ENCODE measurements at regions not wholly inside any gene's neighbourhood (a gene's known extent, or its start where the extent isn't known, plus 50 kb on each side); places are given as distances from the start of the nearest gene placed in this dataset.
A peak's percentile ranks its signal among the peaks of the same experiment; 100 is the strongest.
"Not testable (repeated sequence)": the region's sequence is repeated elsewhere in the genome, so short reads cannot be mapped to it uniquely, and the experiment has no call there.

DNA sequence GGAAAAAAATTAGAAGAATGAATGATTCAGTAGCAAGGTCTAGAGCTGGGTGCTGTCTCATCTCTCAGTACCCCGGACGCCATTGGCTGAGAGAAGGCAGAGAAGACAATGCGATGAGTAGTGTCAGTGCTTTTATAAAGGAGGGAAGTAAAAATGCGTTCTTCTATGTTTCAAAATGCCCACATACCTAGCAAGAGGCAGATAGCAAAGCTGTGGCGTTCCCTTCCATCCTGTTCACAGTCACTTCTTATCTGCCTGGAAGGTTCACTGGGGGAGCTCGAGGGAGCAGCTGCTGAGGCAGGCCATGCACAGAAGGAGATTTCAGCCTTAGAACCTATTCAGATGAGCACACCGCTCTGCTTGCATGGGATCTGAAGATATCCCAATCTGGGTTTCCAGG is 234.0 kb downstream of the RPLP1 start:
- DNase-seq: no peak

DNA sequence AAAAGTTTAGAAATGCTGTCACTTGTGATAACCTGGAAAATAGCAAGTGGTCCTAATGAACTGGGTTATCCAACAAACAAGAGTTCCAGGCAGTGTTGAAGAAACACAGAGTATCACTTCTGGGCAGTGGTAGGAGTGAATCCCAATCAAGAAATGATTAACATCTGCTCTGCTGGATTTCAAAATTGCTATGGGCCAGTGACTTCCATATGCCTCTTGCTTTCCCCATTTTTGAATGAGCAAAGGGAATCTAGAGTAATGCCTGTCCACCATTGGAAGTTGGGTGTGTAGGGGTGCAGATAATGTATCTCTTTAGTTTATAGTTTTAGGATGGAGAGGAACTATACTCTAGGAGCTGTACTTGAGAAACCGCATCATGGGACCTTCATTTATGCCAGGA is 236.5 kb downstream of the RPLP1 start:
- no peak for DNase-seq

DNA sequence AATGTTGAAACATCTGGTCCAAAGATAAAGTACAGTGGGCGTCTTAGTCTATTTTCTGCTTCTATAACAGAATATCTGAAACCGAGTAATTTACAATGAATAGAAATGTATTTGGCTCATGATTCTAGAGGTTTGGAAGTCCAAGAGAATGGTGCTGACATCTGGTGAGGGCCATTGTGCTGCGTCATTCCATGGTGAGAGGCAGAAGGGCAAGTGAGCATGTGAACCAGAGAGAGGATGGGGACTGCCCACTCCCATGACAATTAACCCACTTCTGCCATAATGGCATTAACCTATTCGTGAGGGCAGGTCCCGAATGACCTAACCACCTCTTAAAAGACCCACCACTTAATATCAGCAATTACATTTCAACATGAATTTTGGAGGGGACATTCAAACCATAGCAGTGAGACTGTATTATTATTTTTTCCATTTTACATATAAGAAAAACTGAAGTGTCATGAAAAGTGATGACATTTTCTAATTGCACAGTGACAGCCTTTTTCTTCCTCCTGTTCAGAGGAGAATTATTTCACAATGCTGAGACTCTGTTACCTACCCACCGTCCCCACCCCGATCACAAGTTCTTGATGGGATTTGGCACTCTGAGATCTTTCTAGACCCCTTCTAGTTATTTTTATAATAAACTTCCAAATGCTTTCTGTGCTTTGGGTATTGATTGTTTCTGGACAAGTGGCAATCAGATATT is 238.8 kb downstream of the RPLP1 start:
- no peak for DNase-seq

DNA sequence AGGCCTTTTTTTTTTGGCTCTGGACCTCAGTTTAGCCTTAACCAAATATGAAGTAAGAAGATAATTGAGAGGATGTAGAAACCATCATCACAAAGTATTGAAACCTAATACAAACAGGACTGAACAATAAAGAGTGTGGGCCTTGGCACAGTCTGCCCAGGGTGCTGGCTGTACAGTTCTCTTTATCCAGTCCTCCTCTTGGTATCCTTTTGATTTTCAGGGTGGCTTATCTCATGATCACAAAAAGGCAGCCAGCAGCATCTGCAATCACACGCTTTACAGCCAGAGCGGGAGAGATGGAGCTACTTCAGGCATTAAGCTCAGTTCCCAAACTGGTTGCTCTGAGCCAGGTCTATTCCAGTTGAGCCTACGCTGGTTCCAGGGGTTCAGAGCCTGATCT is 239.7 kb downstream of the RPLP1 start:
- no peak for DNase-seq

DNA sequence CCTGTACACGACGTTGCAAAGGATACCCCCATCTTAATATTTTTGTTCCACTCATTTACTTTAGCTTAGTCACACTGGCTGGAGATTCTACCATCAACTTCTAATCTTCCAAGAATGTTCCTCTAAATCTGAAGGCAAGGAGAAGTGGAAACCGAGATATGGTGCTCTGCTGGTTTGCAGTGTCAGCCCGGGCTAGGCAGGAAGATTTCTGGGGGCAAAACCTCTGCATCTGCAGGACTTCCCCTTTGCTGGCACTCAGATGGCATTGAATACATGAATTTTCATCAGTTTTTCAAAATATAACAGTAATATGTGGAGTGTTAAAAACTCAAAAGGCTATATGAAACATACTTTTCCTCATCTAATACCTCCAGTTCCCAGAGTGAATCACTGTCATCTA is 240.4 kb downstream of the RPLP1 start:
- DNase-seq: no peak

DNA sequence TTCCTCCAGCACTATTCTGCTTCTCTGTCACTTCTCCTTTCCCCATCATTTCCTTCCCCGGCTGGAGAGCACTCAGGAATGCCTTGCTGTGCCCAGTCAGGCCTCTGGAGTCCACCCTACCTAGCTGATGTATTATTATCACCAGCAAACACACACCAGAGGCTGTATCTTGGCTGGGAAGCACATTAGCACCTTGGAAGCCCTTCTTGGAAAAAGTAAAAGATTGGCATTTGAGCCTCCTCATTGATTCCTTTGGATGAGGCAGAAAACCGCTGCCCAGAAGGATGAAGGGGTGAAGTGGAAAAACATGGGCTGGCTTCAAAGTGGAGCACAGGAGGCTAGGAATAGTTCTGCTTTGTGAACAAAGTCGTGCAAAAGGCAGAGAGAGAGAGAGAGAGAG is 244.3 kb downstream of the RPLP1 start:
- no peak for DNase-seq

DNA sequence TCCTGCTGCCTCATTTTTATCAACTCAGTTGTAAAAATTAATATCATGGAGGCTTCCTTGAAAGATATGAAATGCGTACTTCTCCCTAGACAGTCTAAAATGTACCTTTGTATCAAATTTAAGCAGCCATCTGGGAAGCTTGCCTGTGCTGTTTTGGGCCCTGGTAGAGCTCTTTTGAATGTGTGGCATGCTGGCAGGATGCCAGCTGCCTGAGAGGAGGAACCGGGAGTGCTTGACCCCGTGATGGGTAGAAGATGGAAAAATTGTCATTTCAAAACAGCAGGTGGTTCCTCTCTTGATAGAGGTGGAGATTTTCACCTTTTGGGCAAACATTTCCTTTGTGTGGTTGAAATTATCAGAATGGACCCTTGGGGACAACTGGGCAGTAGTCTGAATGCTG is 245.3 kb downstream of the RPLP1 start:
- peak in 1 of 2 donors; percentile 9 for DNase-seq

DNA sequence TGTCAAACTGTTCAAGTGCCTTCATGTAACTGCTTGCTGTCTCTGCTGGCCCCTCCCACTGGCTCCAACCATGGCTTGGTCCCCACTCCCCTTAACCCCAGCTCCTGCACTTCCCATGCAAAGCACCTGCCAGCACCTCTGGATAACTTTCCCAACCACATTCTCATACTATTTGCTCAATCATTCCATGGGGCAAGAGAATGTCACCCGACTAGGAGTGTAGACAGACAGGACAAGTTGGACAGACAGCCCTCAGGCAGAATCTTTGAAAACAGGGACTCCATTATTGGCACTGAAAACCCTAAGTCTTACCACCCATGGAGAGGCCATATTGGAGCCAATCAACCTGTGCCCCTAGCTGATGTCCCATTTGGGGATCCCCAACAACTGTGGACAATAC is 246.5 kb downstream of the RPLP1 start:
- no peak for DNase-seq

DNA sequence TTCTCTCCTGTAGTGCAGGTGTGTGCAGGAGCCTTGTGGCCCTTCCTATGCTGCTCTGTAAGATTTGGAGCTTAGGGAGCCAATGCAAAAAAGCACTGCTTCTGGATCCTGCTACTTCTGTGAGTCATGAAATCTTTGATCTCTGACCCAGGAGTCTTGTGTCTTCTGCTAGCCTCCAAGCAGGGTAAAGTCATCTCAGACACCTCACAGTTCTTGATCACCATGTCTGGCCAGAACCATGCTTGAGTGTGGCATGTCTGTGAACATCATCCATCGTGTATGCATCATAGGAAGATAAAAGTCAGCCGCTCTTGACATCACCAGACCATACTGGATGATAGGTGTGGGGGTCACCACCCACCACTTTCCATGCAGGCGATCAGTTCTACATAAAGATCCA is 247.8 kb downstream of the RPLP1 start:
- DNase-seq: no peak

DNA sequence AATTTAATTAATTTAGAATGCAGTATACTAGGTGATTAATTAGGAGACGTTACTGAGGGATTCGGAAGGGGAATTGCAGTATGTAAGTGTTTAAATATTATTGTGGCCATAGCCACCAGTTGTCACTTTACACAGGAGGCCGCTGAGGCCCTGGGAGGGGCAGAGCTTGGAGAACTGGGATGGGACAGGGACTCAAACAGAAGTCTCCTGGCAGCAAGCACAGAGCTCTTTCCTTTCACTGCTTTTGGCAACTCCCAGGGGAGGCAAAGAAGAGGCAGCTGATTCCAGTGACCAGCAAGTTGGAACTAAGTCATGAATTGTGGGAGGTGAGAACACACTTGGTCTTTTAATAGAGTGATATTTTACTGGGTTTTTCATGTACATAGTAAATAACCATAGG is 248.6 kb downstream of the RPLP1 start:
- no peak for DNase-seq

DNA sequence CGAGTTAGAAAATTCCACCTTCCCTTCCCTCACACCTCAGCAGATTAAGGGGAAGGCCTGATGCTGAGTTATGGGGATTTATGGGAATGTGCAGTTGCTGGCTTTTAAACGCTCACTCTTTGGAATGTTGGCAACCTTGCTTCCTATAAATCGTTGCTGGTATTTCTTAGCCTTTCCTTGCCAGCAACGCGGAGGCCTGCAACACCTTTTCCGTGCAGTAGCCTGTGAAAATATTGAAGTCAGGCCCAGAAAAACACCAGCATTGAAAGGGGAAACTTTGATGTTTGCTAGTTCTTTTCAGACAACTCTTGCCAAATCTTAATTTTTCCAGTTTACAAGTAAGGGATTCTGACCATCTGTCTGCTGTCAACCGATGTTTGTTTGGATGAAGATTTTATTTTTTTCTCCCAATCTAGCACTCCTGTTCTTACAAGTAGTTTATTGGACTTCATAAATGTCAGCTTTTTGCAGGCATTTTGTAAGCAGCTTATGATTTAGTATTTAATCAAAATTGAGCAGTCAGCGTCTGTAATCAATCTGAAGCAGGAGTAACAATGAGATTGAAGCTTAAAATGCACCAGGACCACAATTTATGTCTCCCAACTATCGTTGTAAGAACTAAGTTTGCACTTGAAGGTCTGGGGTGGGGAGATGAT is 251.0 kb downstream of the RPLP1 start:
- DNase-seq: no peak

DNA sequence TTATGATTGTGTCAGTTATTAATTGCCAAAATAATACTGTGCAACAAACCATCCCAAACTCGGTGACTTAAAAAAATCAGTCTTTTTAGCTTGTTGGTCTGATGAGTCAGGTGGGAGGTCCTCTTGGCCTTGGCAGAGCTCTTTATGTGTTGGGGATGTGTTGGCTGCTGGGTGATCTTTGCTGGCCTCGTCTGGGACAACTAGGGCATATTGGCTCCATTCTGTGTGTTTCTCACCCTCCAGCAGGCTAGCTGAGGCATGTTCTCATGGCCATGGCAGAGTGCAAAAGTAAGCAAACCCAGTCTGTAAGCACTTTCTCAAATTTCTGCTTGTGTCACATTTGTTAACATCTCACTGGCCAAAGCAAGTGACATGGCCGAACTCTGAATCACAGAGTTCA is 251.6 kb downstream of the RPLP1 start:
- DNase-seq: no peak

DNA sequence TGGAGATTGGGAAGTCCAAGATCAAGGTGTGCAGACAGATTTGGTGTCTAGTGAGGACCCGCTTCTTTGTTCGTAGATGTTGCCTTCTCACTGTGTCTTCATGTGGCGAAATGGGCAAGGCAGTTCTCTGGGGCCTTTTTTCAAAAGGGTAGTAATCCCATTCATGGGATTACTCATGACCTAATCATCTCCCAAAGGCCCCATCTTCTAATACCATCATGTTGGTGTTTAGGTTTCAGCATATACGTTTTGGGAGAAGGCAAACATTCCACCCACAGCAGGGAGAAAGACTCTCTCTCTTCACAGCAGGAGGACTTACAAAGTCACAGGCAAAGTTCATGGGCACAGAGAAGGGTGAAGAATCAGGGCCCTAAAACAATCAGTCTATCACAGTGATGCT is 252.1 kb downstream of the RPLP1 start:
- DNase-seq: no peak

DNA sequence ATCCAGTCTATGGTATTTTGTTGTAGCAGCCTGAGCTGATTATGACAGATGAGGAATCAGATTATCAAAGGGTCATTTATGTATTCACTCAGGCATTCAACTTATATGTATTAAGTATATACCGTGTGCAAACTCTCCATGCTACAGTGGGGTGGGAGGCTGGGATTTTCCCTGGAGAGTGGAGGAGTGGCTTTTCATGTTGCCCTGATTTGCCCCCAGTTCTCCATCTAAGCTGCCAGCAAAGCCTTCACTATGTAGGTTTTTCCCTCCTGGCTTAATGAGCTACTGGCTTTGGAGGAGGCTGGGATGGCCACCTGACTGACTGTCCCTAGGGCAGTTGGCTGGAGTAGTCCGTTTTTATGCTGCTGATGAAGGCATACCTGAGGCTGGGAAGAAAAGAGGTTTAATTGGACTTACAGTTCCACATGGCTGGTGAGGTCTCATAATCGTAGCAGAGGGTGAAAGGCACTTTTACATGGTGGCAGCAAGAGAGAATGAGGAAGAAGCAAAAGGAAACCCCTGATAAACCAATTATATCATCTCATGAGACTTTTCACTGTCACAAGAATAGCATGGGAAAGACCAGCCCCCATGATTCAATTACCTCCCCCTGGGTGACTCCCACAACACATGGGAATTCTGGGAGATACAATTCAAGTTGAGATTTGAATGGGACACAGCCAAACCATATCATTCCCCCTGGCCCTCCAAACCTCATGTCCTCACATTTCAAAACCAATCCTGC is 253.9 kb downstream of the RPLP1 start:
- no peak for DNase-seq

DNA sequence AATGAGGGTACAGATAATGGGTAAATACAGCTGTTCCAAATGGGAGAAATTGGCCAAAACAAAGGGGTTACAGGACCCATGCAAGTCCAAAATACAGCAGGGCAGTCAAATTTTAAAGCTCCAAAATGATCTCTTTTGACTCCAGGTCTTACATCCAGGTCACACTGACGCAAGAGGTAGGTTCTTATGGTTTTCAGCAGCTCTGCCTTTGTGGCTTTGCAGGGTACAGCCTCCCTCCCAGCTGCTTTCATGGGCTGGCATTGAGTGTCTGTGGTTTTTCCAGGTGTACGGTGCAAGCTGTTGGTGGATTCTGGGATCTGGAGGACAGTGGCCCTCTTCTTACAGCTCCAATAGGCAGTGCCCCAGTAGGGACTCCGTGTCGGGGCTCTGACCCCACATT is 254.6 kb downstream of the RPLP1 start:
- not testable (repeated sequence) for DNase-seq

DNA sequence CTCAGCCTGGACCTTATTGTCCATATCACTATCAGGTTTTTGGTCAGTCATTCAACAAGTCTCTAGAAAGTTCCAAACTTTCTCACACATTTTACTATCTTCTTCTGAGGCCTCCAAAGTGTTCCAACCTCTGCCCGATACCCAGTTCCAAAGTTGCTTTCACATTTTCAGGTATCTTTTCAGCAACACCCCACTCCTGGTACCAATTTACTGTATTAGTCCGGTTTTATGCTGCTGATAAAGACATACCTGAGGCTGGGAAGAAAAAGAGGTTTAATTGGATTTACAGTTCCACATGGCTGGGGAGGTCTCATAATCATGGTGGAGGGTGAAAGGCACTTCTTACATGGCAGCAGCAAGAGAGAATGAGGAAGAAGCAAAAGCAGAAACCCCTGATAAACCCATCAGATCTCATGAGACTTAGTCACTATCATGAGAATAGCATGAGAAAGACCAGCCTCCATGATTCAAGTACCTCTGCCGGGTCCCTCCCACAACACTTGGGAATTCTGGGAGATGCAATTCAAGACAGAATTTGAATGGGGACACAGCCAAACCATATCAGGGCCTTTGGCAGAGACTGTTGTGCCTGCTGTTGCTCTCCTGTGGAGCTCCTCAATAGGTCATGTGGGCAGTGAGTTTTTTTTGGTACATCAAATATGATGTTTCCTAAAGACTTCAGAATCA is 256.0 kb downstream of the RPLP1 start:
- DNase-seq: not testable (repeated sequence)

DNA sequence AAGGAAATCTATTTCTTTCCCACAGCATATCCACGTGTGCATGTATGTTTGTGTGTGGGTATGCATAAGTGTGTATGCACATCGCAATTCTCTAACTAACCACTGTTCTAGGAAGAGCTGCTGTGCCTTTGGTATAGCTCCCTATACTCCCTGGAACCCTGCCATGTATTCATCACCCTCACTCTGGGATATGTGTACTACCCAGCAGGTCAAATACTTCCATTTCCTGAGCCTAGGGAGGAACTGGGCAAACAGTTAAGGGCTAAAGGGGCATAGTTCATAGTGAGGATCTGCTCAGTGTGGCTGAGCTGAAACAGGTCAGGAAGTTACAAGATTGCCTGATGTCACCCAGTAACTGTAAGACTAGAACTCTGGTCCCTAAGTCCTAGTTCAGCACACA is 260.4 kb downstream of the RPLP1 start:
- DNase-seq: no peak

DNA sequence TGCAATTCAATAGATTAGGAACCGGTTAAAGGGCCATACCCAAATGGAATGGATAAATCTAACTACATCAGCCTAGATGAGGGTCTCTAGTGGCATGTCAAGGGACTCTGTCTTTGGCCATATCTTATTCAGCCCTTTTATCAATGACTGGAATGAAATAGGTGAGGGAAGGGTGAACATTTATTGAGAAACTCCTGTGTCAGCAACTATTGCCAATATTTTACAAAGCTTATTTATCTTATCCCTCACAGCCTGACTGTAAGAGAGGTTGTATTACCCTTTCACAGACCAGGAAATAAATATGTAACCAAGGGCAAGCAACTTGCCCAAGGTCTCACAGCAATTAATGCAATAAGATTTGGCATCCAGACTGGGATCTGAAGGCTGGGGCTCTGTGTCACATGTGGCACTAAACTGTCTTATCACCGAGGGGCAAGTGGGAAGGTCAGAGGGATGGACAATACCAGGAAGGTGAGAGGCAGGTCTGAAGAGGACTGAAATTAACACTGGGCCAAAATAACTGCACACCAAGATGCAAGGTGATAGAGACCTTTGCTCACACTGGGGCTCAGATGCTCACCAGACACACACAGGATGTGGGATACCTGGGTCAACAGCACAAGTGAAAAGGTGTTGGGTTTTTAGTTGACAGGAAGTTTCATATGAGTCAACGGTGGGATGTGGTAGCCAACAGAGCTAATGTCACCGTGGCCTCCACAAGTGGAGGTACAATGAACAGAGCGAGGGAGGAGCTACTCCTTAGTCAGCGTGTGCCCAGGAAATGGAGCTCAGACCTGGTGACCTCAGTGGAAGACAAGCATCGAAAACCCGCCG is 261.3 kb downstream of the RPLP1 start:
- DNase-seq: peak; percentile 76 to 81

DNA sequence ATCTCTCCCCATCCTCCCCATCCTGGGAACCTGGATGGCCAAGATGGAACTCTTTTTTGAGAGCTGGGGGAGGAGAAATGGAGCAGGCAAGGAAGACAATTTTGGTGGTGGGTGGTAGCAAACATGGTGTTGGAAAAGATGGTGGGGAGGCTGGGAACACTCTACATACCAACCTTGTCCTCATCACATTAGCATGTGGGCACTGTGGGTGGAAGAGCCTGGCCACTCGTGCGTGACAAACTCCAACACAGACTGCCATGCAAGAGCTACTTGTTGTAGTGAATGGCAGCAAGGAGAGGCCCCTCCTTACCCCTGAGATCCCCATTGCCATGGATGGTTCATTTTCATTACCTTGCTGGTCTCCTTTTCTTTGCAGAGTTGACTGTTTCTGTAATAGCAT is 262.6 kb downstream of the RPLP1 start:
- DNase-seq: no peak

DNA sequence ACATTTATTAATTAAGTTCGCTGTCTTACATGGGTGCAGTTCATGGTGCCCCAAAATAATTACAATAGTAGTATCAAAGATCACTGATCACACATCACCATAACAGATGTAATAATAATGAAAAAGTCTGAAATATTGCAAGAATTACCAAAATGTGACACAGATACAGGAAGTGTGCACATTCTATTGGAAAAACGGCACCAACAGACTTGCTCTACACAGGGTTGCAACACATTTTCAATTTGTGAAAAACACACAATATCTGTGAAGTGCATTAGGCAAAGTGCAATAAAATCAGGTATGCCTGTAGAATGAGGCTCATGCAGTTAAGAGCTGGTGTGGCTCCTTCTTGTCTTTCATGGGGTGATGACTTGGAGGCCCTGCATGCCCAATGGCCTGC is 265.8 kb downstream of the RPLP1 start:
- DNase-seq: no peak

DNA sequence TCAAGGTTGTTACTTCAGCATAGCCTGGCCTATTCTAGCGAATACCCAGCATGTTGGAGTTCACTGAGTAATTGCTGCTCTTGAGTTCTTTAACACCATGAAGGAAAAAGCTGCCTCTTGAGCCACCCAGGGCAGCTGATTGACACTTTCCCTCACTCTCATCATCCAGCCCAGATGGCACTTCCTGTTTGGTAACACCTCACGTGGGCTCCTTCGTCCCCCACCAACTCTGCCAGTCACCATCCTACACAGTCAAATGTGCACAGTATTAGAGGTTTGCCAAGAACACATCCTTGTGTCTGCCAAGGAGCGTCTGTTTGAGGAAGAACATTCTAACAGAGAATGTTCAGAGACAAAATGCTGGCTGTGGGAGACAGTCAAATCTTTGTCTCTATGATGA is 266.3 kb downstream of the RPLP1 start:
- peak; percentile 45 to 69 for DNase-seq

DNA sequence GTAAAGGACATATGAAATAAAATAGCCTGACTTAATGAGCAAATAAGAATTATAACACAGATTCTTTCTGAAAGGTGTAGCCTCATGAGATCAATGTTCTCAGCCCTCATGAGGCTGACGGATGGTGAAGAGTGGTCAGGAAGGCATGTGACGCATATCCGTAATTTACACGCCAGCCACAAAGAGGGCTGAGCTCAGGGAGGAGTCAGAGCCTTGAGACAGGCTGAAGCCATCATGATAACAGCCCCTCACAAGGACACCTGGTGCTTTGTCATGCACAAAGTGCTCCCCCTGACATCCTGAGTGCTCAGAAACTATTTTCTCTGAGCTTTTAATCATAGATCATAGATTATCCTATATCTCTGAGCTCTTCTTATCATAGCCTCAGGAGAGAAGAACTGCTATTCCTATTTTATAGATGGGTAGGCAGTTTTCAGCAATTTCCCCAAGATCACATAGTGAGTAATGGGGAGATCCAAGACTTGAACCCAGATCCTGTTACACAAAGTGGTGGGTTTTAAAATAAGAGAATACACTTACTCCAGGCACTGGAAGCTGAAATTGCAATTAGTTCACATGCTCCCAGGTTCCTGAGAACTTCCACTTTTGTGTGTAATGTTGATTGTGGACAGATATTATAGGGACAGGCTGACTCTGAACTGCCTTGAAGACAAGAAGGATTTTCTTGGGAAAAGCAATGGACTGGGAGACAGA is 267.1 kb downstream of the RPLP1 start:
- DNase-seq: peak; percentile 76 to 82

All from CD4-positive, alpha-beta T cell treated with Interleukin-1 beta for 1 hour (primary cell).